GM18951 (cell line): ENCODE measurements at regions not wholly inside any gene's neighbourhood (a gene's known extent, or its start where the extent isn't known, plus 50 kb on each side); places are given as distances from the start of the nearest gene placed in this dataset.
"Not testable (repeated sequence)": the region's sequence is repeated elsewhere in the genome, so short reads cannot be mapped to it uniquely, and the experiment has no call there.

ENCODE experiments used
- POLR2A ChIP-seq: IDR thresholded peaks from 4 replicates; pipeline ENCODE4 v1.6.1; 2011; ENCODE audit warnings: mild to moderate bottlenecking; ENCODE audit not compliant: insufficient read length, insufficient read depth; ENCODE audit errors: extremely low read depth
- in situ Hi-C: fragments of 300-500 bp; cut with MboI; formaldehyde crosslinking; loops from one replicate; pipeline ENCODE4 v1.12.0; 2022; ENCODE audit warnings: low sequenced_read_pairs, mixed read lengths, inconsistent platforms; ENCODE audit not compliant: unreplicated experiment

GRCh38 chr13:85142351-85142927 is 656.8 kb downstream of the SLITRK6 start:
- in situ Hi-C loops: no loop called here
- TF ChIP-seq POLR2A: no peak

DNA sequence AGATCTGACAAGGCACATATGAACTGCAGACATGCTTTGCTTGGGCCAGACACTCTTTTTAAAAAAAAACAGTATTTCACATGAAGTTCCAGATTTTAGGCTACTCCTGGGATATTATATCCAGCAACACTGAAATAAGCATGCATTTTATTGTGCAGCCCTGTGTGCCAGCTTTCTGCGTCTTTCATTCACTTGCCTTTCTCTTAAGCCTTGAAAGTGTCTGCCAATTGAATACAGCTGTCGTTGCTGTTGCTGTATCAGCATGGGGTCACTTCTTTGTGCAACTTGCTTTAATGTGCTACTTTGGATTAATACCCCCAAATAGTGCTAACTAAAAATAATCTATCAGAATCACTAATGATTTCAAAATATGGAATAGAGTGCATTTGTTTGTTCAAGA is 657.8 kb downstream of the SLITRK6 start:
- in situ Hi-C loops: no loop called here

DNA sequence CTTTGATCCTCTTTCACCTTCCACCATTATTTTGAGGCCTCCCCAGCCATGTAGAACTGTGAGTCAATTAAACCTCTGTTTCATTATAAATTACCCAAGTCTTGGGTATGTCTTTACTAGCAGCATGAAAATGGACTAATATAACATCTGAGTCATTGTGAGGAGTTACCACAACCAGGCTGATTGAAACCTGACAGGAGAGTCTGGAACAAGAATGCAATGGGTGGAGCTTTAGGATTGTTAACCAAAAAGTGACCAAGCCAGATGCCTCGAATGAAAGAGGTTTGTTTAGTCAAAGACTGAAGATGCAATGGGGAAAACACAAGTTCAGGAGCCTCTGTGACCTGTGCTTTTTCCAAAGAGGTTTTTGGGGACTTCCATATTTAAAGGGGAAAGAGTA is 659.0 kb downstream of the SLITRK6 start:
- in situ Hi-C loops: no loop called here

More for the DNA sequence above, 657.8 kb downstream of the SLITRK6 start:
- TF ChIP-seq POLR2A: no peak

DNA sequence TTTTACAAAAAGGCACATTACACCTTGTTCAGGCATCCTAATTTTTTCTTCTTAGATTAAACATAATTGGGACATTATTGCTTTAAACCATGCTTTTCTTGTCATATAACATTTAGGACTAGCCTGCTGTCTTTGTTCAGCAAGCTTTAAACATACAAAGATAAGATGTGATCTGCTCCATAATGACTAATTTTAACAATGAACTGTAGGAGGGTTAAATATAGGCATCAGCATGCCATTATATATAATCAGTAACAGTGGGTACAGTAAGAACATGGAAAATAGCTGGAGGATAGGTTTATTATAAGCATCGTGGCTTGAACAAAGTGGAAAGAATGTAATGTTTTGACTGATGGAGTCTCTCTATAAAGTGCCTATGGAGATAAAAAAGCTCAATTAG is 661.7 kb downstream of the SLITRK6 start:
- no peak for TF ChIP-seq POLR2A
- in situ Hi-C loops: no loop called here

More for the DNA sequence above, 659.0 kb downstream of the SLITRK6 start:
- TF ChIP-seq POLR2A: no peak

DNA sequence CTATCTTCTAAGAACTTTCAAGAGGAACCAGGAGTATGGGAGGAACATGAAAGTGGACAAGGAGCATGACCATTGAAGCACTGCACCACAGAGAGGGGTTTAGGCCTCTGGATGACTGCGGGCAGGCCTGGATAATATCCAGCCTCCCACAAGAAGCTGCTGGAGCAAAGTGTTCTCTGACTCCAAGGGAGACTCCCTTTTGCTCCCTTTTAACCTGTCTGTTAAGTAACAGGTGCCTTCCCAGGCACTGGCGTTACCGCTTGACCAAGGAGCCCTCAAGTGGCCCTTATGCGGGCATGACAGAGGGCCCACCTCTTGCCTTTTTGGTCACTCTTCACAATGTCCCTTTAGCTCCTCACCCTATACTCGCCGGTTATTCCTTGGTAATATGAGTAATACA is 666.2 kb downstream of the SLITRK6 start:
- TF ChIP-seq POLR2A: no peak
- in situ Hi-C loops: no loop called here

DNA sequence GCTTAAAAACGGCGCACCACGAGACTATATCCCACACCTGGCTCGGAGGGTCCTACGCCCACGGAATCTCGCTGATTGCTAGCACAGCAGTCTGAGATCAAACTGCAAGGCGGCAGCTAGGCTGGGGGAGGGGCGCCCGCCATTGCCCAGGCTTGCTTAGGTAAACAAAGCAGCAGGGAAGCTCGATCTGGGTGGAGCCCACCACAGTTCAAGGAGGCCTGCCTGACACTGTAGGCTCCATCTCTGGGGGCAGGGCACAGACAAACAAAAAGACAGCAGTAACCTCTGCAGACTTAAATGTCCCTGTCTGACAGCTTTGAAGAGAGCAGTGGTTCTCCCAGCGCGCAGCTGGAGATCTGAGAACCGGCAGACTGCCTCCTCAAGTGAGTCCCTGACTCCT is 675.7 kb downstream of the SLITRK6 start:
- in situ Hi-C loops: not testable (repeated sequence)

DNA sequence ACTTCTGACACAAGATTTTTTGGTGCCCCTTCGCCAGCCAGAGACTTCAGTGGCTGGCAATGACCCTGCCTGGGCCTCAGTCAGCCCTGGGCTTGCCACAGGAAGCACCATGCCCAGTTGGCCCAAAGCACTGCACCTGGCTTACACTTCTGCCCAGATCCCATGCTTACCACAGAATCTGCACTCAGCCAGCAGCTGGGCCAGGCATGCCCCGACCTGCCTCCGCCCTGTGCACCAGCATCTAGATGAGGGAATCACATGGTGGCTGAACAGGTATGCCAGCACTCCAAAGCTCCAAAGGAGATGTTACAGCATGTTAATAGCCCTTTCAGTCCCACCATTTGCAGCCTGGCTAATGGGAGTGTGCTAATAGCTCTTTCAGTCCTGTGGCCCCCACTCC is 690.9 kb downstream of the SLITRK6 start:
- TF ChIP-seq POLR2A: no peak

DNA sequence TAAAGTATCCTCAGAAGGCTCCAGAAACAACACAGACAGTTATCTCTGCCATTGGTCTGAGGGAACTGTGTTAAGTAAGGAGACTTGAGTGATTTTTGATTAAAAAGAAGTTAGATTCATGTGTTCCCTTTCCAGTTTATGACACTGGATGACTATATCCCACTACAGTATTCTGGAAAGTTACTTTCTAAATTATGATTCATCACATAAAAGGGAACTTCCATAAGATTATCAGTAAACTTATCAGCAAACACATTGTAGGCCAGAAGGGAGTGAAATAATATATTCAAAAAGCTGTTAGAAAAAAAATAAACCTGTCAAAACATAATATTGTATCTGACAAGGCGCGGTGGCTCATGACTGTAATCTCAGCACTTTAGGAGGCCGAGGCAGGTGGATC is 700.0 kb downstream of the SLITRK6 start:
- in situ Hi-C loops: no loop called here

More for the DNA sequence above, 690.9 kb downstream of the SLITRK6 start:
- in situ Hi-C loops: no loop called here

GRCh38 chr13:85095418-85096272 is 703.6 kb downstream of the SLITRK6 start:
- TF ChIP-seq POLR2A: no peak
- in situ Hi-C loops: no loop called here

More for the DNA sequence above, 700.0 kb downstream of the SLITRK6 start:
- no peak for TF ChIP-seq POLR2A

DNA sequence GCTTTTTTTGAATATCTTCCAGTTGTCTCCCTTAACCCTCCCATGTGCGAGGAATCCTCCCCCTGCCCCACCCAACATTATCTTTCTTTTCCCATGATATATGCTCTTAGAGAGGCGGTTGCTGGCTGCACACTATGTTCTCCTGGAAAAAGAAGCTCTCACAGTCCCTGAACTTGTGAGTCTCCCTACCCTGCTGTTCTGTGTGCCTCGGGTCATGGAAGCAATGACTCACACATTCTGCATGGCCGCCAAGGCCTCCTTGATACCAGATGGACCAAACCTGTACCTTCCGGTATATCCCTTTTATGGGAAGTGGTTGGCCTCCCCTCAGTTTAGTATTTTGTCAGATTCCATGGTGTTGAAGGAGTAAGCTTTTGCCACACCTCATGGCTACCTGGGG is 705.4 kb downstream of the SLITRK6 start:
- in situ Hi-C loops: no loop called here
- TF ChIP-seq POLR2A: no peak

DNA sequence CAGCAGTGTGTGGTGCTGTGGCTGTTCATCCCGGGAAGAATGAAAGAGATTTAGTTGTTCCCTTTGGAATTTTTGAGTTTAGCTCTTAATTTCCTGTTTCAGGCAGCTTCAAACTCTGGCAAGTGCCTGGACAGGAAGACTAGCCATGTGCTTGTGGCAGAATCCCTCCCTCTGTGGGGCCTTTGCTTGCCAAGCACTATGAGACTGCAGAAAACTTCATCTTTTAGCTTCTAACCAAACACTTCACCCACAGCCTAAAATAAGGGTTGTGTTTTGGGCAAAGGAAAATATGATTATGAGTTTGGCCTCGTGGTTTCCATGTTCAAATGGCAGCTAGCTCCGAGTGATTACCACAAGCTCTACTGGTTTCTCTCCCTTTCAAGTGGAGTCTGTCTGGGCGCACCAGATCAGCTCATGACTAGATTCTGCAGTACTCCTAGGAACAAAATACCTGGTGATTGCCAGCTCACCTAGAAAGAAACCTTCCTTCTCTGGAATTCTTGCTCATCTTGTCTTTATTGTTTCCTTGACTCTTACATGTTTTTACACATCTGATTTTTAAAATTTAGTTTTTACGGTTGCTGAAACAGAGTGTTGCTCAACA is 707.5 kb downstream of the SLITRK6 start:
- no peak for TF ChIP-seq POLR2A
- in situ Hi-C loops: no loop called here

DNA sequence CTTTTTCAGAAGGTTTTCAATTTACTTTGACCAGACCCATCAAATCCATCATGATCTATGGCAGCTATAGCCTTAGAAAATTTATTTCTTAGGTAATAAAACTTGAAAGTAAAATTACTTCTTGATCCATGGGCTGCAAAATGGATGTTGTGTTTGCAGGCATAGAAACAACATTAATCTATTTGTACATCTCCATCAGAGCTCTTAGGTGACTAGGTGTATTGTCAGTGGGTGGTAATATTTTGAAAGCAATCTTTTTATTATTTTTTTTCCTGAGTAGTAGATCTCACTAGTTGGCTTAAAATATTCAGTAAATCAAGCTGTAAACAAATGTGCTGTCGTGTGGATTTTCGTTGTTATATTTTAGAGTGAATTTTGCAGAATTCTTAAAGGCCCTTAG is 710.0 kb downstream of the SLITRK6 start:
- no peak for TF ChIP-seq POLR2A
- in situ Hi-C loops: no loop called here

DNA sequence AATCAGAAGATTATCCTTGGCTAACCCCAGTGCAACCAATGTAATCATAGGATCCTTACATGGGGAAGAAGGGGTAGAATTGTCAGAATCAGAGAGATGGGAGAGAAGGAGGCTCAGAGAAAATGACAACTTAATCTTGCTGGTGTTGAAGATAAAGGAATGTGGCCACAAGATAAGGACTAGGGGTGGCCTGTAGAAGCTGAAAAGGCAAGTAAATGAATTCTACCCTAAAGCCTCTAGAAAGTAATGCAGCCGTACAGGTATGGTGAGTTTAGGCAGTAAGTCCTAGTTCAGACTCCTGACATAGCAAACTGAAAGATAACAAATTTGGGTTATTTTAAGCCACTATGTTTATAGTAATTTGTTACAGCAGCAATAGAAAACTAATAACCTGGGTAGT is 718.5 kb downstream of the SLITRK6 start:
- in situ Hi-C loops: no loop called here

GRCh38 chr13:85076343-85076742 is 722.9 kb downstream of the SLITRK6 start:
- in situ Hi-C loops: no loop called here

More for the DNA sequence above, 718.5 kb downstream of the SLITRK6 start:
- TF ChIP-seq POLR2A: no peak

More at GRCh38 chr13:85076343-85076742, 722.9 kb downstream of the SLITRK6 start:
- no peak for TF ChIP-seq POLR2A
